HG03439 (cell line): ENCODE measurements at regions not wholly inside any gene's neighbourhood (a gene's known extent, or its start where the extent isn't known, plus 50 kb on each side); places are given as distances from the start of the nearest gene placed in this dataset.
"Not testable (repeated sequence)": the region's sequence is repeated elsewhere in the genome, so short reads cannot be mapped to it uniquely, and the experiment has no call there.

Experiments
- ATAC-seq: cut with Tn5 transposase; IDR thresholded peaks from one replicate; pipeline ENCODE4 v1.9.1; 2021; ENCODE audit warnings: mild to moderate bottlenecking, moderate library complexity; ENCODE audit not compliant: unreplicated experiment

DNA sequence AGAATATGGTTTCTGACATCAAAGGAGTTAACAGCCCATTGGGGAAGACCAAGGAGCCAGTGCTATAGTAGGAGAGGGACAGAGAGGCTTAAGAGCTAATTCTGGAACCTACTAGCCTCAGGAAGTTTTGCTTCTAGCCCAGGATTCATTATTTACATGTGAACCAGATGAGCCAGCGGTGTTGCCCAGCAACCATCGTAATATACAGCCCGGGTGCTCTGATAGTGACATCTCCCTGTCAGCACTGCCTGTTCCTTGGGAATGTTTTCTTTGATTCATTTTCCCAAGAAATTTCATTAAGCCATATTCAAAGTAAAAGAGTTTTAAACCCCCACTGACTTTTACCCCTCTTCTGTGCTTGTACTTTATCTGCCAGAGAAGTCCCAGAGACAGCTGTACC is 217.4 kb upstream of the ADAMTSL1 start:
- ATAC-seq: no peak

DNA sequence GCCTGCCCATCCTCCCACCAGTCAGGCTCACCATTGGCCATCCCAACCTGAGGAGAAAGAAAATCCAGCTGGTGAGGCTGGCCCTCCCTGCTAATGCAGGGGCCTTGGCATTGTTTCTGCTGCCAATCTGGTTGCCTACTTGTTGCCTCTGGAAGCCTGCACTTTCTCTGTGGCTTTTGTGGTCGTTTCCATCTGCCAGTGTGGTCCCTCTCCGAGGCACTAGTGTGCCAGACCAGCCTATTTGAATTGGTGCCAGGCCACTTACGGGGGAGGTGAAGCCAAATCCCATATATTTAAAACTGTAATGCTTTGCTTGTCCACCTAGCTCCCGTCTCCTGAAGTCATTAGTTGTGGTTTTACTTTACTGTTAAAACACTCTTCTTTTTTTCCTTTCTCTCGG is 213.4 kb upstream of the ADAMTSL1 start:
- no peak for ATAC-seq

DNA sequence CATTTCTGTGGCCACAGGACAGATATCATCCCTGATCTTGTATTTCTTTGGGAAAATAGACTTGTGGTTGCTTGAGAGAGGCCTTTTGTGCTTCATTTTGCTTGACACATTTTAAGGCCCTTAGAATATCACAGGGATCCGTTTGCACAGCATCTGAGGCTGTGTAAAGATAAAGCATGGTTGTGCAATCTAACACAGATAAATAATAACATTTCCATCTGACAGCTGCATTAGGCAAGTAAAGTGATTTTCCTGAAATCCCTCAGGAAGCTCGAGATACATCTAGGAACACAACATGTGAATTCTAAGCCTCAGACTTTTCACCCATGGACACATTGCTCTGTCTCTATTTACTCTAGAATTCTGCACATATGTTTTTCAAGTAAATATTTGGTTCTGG is 212.8 kb upstream of the ADAMTSL1 start:
- no peak for ATAC-seq

DNA sequence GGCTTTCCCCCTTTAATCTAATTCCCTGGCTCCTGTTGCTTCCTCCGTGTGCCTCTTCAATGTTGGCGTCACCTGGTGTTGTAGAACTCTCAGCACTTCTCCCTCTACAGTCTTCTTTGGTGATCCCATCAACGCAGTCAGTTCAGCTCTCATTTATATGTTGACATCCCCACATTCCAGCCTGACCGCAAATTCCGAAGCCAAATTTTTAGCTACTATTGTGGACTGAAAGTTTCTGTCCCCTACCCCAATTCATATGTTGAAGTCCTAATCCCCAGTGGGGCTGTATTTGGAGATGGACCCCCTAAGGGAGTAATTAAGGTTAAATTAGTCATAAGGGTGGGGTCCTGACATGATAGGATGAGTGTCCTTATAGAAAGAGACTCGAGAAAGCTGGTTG is 210.6 kb upstream of the ADAMTSL1 start:
- no peak for ATAC-seq

- no peak for ATAC-seq
These were observed 205.6 kb upstream of the ADAMTSL1 start for GRCh38 chr9:18268381-18268780.

DNA sequence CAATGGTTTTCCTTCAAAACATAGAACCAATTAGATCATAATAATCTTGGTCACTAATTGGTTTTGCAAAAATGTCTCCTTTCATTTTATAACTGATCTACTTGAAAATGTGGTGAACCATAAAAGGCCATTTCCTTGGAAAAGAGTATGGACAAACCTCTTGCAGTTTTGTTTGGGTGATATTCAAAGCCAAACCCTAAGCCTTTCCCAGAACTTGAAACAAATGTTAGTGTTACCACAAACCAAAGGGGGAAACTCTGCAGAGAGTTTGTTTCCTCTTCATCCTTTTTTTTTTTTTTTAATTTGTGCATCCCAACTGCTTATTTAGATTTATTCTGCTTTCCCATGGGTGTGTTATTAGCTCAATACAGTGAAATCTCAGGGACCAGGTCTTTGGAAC is 204.4 kb upstream of the ADAMTSL1 start:
- ATAC-seq: no peak

DNA sequence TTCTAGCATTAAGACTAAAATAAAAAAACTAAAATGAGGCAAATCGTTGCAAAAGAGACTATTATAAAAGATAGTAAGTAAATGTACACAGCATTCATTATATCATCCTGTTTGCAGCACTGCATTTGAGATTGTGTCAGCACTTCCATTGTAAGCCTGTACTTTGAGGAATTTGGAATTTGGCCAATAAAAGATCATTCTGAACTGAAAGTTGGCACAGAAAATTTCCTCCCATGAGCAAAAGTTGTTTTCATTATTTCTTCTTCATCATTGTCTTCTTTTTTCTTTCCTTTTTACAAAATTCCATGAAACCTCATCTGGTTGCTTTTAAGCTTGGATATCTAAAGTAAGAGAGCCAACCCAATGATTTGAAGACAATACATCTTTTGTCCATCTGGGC is 199.3 kb upstream of the ADAMTSL1 start:
- ATAC-seq: no peak

DNA sequence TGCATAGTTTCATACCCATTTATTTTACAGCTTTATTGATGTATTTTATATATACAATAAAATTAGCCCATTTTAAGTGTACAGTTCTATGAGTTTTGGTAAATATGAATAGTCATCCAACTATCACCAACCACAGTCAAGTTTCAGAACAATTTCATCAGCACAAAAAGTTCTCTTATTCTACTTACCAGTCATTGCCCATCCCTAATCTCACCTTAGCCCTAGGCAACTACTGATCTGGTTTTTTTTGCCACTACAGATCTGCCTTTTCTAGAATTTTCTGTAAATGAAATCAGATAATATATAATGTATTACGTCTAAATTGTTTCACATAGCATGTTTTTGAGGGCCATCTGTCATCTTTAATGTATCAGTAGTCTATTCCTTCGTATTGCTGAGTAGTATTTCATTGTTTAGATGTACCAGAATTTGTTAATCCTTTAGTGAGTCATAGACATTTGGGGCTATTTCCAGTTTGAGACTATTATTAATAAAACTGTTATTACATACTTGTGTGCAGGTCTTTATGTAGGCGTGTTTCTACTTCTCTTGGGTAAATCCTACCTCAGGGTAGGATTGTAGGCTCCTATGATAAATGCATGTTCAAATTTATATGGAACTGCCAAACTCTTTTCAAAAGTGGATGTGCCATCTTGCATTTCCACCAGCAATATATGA is 198.5 kb upstream of the ADAMTSL1 start:
- no peak for ATAC-seq

DNA sequence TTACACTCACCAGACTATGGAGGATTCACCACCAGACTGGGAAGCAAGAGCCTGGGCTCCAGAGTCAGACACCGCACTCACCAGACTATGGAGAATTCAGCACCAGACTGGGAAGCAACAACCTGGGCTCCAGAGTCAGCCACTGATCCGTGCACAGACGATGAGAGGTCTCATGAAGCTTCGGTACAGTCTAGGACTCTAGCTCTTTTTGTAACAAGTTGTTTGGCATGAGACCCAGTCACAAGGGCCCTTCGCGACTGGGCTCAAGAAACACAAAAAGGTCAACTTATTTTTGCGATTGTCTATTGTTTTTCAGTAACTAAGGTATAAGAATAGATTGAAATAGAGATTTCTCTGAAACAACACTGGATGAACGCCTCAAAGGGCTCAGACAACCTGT is 192.7 kb upstream of the ADAMTSL1 start:
- no peak for ATAC-seq

- no peak for ATAC-seq
These were observed 179.7 kb upstream of the ADAMTSL1 start for GRCh38 chr9:18294229-18294628.

DNA sequence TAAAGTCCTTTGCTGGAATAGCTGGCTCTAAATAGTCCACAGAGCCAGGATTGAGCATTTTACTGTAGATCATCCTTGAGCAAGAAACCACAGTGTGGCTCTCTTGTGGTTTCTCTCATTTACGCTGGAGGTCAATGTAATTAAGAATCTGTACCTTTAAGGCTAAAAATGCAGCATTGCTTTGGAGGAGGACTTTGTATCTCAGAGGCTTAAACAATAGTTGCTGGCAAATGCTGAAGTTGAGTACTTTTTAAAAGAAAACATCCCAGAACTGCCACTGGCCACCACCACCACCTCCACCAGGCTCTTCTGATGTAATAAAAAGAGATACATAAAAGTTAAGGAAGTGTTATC is 177.3 kb upstream of the ADAMTSL1 start:
- ATAC-seq: no peak

GRCh38 chr9:18297056-18297841 is 176.7 kb upstream of the ADAMTSL1 start:
- no peak for ATAC-seq

DNA sequence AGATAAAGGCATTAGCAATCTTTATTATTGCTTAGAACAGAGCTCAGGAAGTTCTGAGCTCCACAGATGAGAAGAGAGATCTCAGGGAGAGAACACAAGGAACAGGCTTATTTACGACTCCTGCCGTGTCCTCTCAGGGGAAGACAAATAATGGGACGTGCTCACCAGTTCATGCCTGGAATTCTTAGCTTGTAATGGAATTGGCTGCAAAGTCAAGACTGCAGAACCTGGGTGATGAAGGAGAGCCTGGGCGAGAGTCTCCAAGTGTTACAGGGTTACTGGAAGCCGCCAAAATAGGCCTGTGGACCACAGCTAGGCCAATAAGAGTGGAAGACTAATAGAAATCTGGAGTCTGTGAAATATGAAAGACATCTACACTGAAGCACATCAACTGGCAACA is 174.5 kb upstream of the ADAMTSL1 start:
- no peak for ATAC-seq

DNA sequence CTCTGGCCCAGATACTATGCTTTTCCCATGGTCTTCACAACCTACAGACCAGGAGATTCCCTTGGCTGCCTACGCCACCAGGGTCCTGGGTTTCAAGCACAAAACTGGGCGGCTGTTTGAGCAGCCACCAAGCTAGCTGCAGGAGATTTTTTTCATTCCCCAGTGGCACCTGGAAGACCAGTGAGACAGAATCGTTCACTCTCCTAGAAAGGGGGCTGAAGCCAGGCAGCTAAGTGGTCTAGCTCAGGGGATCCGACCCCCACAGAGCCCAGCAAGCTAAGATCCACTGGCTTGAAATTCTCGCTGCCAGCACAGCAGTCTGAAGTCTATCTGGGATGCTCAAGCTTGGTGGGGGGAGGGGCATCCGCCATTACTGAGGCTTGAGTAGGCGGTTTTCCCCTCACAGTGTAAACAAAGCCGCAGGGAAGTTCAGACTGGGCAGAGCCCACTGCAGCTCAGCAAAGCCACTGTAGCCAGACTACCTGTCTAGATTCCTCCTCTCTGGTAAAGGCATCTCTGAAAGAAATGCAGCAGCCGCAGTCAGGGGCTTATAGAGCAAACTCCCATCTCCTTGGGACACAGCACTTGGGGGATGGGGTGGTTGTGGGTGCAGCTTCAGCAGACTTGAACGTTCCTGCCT is 168.7 kb upstream of the ADAMTSL1 start:
- not testable (repeated sequence) for ATAC-seq

DNA sequence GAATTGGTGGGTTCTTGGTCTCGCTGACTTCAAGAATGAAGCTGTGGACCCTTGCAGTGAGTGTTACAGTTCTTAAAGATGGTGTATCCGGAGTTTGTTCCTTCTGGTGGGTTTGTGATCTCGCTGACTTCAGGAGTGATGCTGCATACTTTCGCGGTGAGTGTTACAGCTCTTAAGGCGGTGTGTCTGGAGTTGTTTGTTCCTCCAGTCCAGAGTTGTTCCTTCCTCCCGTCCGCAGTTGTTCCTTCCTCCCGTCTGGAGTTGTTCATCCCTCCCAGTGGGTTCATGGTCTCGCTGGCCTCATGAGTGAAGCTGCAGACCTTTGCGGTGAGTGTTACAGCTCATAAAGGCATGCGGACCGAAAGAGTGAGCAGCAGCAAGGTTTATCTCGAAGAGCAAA is 159.6 kb upstream of the ADAMTSL1 start:
- ATAC-seq: no peak

DNA sequence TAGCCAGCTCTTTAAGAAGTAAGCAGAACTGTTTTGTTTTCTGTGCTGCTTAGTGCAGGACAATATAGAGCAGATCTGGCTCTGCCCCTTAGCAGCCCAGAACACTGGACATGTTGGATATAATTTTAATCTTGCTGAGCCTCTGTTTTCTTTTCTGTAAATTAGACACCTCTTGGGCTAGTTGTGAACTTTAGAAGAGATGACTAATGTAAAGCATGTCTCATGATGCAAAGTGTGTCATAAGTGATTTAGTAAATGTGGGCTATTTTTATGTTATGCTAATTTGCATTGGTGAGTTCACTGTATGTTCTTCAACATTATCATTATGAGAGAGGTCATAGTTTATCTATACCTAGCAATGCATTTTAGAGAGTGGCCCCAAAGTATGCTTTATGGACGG is 156.1 kb upstream of the ADAMTSL1 start:
- ATAC-seq: no peak

DNA sequence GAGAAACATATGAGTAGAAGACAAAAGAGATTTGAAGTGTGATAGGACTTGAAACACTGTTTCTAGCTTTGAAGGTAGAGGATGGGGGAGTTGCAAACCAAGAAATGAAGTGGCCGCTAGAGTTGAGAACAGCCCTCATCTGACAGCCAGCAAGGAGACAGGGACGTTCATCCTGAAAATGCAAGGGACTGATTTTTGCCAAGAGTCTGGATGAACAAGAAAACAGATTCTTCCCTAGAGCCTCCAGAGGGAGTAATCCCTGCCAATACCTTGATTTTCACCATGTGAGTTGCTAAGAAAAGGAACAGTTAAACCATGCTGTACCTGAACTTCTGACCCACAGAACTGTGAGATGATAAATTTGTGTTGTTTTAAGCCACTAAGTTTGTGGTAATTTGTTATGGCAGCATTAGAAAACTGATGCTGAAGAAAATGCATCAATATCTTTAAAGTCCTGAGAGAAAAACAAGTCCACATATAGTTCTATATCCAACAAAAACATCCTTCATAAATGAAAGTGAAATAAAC is 154.0 kb upstream of the ADAMTSL1 start:
- no peak for ATAC-seq

- ATAC-seq: no peak
These were observed 148.8 kb upstream of the ADAMTSL1 start for GRCh38 chr9:18324928-18325745.

GRCh38 chr9:18325746-18326011 is 148.3 kb upstream of the ADAMTSL1 start:
- ATAC-seq: not testable (repeated sequence)

GRCh38 chr9:18327121-18327520 is 146.8 kb upstream of the ADAMTSL1 start:
- ATAC-seq: no peak
